ENCODE measurements at regions not wholly inside any gene's neighbourhood (a gene's known extent, or its start where the extent isn't known, plus 50 kb on each side); places are given as distances from the start of the nearest gene placed in this dataset.

- TF ChIP-seq, protein P1, sequence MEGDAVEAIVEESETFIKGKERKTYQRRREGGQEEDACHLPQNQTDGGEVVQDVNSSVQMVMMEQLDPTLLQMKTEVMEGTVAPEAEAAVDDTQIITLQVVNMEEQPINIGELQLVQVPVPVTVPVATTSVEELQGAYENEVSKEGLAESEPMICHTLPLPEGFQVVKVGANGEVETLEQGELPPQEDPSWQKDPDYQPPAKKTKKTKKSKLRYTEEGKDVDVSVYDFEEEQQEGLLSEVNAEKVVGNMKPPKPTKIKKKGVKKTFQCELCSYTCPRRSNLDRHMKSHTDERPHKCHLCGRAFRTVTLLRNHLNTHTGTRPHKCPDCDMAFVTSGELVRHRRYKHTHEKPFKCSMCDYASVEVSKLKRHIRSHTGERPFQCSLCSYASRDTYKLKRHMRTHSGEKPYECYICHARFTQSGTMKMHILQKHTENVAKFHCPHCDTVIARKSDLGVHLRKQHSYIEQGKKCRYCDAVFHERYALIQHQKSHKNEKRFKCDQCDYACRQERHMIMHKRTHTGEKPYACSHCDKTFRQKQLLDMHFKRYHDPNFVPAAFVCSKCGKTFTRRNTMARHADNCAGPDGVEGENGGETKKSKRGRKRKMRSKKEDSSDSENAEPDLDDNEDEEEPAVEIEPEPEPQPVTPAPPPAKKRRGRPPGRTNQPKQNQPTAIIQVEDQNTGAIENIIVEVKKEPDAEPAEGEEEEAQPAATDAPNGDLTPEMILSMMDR (conservative IDR thresholded peaks at IDR 0.05) = no peak
- H3K27ac ChIP-seq = no peak overlapping the region
Observed at GRCh38 chr1:48115835-48116234, 106.7 kb upstream of the SLC5A9 start.

DNA sequence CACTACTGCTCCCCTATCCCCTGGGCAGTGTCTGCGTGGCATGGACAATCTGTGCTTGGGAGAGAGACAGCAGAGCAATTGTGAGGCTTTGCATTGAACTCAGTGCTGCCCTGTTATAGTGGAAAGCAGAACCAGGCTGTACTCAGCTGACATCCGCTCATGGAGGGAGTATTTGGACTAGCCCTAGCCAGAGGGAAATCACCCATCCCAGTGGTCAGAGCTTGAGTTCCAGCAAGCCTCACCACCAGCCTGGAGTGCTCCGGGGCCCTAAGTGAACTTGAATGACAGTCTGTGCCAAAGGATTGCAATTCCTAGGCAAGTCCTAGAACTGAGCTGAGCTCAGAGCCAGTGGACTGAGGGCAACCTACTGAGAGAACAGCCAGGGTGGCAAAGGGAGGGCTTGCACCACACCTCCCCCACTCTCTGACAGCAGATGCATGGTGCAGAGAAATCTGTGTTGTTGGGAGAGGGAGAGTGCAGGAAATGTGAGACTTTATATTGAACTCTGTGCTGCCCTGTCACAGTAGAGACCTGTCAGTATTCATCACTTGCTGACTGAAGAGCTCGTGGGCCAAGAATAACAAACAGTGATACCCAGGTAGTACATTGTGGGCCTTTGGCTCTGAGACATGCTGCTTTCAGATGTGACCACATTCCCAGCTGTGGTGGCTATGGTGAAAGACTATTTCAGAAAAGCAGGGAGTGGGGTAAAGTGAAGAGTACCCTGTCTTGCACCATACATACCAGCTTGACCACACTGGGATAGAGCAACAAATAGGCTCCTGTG, 107.7 kb upstream of the SLC5A9 start:
- TF ChIP-seq, protein P1 (conservative IDR thresholded peaks at IDR 0.05) = no peak
- no peak overlapping the region for H3K27ac ChIP-seq

GRCh38 chr1:48109390-48110013, 112.3 kb upstream of the TRABD2B start:
- TF ChIP-seq, protein P1 (conservative IDR thresholded peaks at IDR 0.05) = peak; percentile 94
- peak overlapping the region; percentile 18; the same call in 1 of the 2 replicates for H3K27ac ChIP-seq

DNA sequence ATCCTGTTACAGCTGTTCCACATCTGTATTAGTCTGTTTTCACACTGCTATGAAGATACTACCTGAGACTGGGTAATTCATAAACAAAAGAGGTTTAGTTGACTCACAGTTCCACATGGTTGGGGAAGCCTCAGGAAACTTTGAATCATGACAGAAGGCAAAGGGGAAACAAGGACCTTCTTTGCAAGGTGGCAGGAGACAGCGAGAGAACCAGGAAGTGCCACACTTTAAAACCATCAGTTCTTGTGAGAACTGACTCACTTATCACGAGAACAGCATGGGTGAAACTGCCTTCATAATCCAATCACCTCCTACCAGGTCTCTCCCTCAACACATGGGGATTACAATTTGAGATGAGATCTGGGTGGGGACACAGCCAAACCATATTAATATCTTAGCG, 110.3 kb upstream of the TRABD2B start:
- TF ChIP-seq, protein P1 (conservative IDR thresholded peaks at IDR 0.05) = no peak
- H3K27ac ChIP-seq = no peak overlapping the region

DNA sequence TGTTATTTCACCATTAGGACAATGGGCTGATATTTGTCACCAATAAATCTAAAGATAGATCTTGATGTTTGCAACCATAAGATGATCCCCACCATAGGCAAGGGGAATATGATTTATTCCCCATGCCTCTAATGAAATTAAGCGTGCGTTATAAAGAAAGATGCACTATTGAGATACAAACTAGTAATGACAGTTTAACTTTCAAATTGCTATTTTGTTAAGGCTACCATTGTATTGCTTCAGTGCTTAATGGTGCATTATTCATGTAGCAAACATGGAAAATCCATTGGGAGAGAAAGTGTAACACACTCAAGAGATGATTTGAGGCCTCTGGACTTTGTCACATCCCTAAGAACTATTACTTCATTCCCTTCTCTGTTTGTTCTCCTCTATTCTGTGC, 108.9 kb upstream of the TRABD2B start:
- TF ChIP-seq, protein P1 (conservative IDR thresholded peaks at IDR 0.05) = no peak
- no peak overlapping the region for H3K27ac ChIP-seq

DNA sequence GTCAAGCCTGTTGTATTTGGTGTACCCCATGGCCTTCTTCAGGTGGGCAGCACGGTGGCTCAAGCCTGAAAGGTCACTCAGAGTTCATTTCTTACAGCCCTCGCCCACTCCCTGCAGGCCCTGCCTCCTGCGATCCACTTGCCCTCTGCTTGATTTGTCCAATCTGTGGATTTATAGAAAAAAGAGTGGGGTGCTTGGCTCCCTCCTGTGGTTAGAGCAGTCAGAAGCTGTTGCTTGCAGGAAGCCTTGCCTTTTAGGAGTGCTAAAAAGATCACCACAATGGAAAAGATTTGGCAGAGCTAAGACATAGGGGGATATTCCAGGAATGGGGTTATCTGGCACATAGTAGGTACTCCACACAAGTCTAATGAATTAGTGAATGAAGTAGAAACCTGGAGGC, 108.0 kb upstream of the TRABD2B start:
- no peak overlapping the region for H3K27ac ChIP-seq
- TF ChIP-seq, protein P1 (conservative IDR thresholded peaks at IDR 0.05) = peak; percentile 21; the same call in 1 of the 2 replicates

- TF ChIP-seq, protein P1 (conservative IDR thresholded peaks at IDR 0.05) = no peak
- no peak overlapping the region for H3K27ac ChIP-seq
Observed at GRCh38 chr1:48103495-48103894, 106.3 kb upstream of the TRABD2B start.

Data from VCaP (cell line).